Panc1 (cell line): ENCODE measurements at regions not wholly inside any gene's neighbourhood (a gene's known extent, or its start where the extent isn't known, plus 50 kb on each side); places are given as distances from the start of the nearest gene placed in this dataset.

Experiments used
- ATAC-seq: fragments of 200-7000 bp; cut with Tn5 transposase; 2 replicates; pipeline ENCODE4 v1.9.1; 2020; ENCODE audit warnings: mild to moderate bottlenecking, moderate library complexity
- BruUV-seq: library from RNA; stranded (reverse); fragments of 400-500 nt; replicated peaks from 2 replicates; lab custom pipeline; 2021; lab: Mats Ljungman, UMichigan
- CTCF ChIA-PET: fragments of 300-600 bp; sonication (Branson Sonifier 250); formaldehyde crosslinking; loops from one replicate; lab custom pipeline; 2022; ENCODE audit warnings: antibody characterized with exemption; lab: Charles Lee
- POLR2A ChIA-PET: fragments of 300-600 bp; sonication (Branson Sonifier 250); formaldehyde crosslinking; loops from one replicate; lab custom pipeline; 2022; ENCODE audit warnings: antibody characterized with exemption; lab: Charles Lee
- DNase-seq: peaks from one replicate; pipeline ENCODE4 v3.0.0-alpha.2; 2010; ENCODE audit warnings: low read depth, low spot score
- H3K27ac ChIP-seq: 2 replicates; pipeline ENCODE4 v1.5.1; 2011; ENCODE audit warnings: mild to moderate bottlenecking, low read length, inconsistent platforms
- H3K27me3 ChIP-seq: fragments of 200-500 bp; sonication (Bioruptor generic); 2 replicates; pipeline ENCODE4 v1.6.0; 2014; ENCODE audit warnings: low read length, inconsistent platforms; ENCODE audit not compliant: control insufficient read depth, insufficient read depth
- H3K36me3 ChIP-seq: fragments of 200-500 bp; sonication (Bioruptor generic); 2 replicates; pipeline ENCODE4 v1.5.1; 2014; ENCODE audit warnings: inconsistent platforms, mild to moderate bottlenecking, low read length, moderate library complexity; ENCODE audit not compliant: control insufficient read depth, insufficient read depth
- H3K4me1 ChIP-seq: 2 replicates; pipeline ENCODE4 v1.5.1; 2011; ENCODE audit warnings: inconsistent platforms, mild to moderate bottlenecking, low read length, moderate library complexity; ENCODE audit not compliant: control insufficient read depth, insufficient read depth
- H3K4me3 ChIP-seq, 2 experiments: 2 replicates each; pipeline ENCODE4 v1.5.1; 2011 to 2012; ENCODE audit warnings: low read depth in 2 of 2, low read length in 2 of 2, mild to moderate bottlenecking in 2 of 2, inconsistent platforms in 1 of 2, moderate library complexity in 1 of 2
- H3K9me3 ChIP-seq: fragments of 200-500 bp; sonication (Bioruptor generic); 2 replicates; pipeline ENCODE4 v1.5.1; 2014; ENCODE audit warnings: low read depth, mild to moderate bottlenecking, inconsistent platforms, low read length, moderate library complexity; ENCODE audit not compliant: control insufficient read depth, insufficient read depth
- CTCF ChIP-seq: fragments of 450-650 bp; IDR thresholded peaks from 2 replicates; pipeline ENCODE4 v1.5.1; 2017; ENCODE audit warnings: mild to moderate bottlenecking
- POLR2AphosphoS5 ChIP-seq: IDR thresholded peaks from 2 replicates; pipeline ENCODE4 v1.6.1; 2012; ENCODE audit warnings: mild to moderate bottlenecking, low read depth, low read length, moderate library complexity
- SIN3A ChIP-seq: IDR thresholded peaks from 2 replicates; pipeline ENCODE4 v1.6.1; 2012; ENCODE audit warnings: low read depth, mild to moderate bottlenecking, low read length, moderate library complexity, borderline replicate concordance; ENCODE audit not compliant: insufficient read depth
- TCF7L2 ChIP-seq: IDR thresholded peaks from 2 replicates; pipeline ENCODE4 v1.6.1; 2011; ENCODE audit warnings: mild to moderate bottlenecking, low read depth, low read length, inconsistent platforms
- in situ Hi-C: cut with HindIII; loops from 2 replicates; pipeline ENCODE4 v1.10.0; 2016; ENCODE audit warnings: low sequenced_read_pairs, low pct_unique_long_range_greater_than_20kb
- intact Hi-C: fragments of 100-400 bp; cut with micrococcal nuclease; formaldehyde crosslinking; loops from one replicate; pipeline ENCODE4 v1.10.0; 2022; ENCODE audit not compliant: unreplicated experiment
- TF ChIP-seq, protein P1 (sequence below), 2 experiments: IDR thresholded peaks; 2 replicates each; pipeline ENCODE4 v1.6.1; 2011 to 2012; ENCODE audit warnings: low read depth in 2 of 2, control low read depth in 1 of 2, low read length in 1 of 2, mild to moderate bottlenecking in 1 of 2, moderate library complexity in 1 of 2; ENCODE audit not compliant: insufficient read depth in 1 of 2

DNA sequence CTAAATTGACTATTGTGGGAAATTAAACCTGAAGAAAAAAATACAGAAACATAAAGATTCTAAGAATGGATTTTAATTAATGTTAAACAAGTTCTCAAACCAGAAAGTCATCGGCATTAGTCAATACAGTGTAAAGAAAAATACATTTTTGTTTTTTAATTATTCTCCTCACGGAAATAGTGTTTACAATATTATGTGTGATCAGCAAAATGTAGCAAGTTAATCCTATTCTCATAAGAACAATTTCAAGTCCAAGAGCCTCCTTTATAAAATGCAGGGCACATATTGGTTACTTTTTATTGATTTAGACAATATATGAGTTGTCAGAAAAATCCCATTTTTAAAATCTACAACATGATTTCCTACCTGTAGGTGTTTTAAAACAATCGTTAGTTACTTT lies 158.0 kb upstream of the MGAT4C start:
- H3K27me3 ChIP-seq: no peaks in the 10 kb centered on the region
- no peaks in the 10 kb centered on the region for H3K4me1 ChIP-seq
- BruUV-seq: no TSS peak
- H3K27ac ChIP-seq: no peak overlapping the region
- TF ChIP-seq, protein P1, sequence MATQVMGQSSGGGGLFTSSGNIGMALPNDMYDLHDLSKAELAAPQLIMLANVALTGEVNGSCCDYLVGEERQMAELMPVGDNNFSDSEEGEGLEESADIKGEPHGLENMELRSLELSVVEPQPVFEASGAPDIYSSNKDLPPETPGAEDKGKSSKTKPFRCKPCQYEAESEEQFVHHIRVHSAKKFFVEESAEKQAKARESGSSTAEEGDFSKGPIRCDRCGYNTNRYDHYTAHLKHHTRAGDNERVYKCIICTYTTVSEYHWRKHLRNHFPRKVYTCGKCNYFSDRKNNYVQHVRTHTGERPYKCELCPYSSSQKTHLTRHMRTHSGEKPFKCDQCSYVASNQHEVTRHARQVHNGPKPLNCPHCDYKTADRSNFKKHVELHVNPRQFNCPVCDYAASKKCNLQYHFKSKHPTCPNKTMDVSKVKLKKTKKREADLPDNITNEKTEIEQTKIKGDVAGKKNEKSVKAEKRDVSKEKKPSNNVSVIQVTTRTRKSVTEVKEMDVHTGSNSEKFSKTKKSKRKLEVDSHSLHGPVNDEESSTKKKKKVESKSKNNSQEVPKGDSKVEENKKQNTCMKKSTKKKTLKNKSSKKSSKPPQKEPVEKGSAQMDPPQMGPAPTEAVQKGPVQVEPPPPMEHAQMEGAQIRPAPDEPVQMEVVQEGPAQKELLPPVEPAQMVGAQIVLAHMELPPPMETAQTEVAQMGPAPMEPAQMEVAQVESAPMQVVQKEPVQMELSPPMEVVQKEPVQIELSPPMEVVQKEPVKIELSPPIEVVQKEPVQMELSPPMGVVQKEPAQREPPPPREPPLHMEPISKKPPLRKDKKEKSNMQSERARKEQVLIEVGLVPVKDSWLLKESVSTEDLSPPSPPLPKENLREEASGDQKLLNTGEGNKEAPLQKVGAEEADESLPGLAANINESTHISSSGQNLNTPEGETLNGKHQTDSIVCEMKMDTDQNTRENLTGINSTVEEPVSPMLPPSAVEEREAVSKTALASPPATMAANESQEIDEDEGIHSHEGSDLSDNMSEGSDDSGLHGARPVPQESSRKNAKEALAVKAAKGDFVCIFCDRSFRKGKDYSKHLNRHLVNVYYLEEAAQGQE (IDR thresholded peaks at IDR 0.05; ENCODE audit: insufficient read depth in 1 of 2, low read depth in 2 of 2, low read length in 1 of 2): no peak
- TF ChIP-seq TCF7L2: no peak
- no peak for TF ChIP-seq POLR2AphosphoS5
- TF ChIP-seq SIN3A: no peak
- TF ChIP-seq CTCF: no peak
- no peak for DNase-seq
- no peaks in the 10 kb centered on the region for H3K9me3 ChIP-seq
- POLR2A ChIA-PET: no interaction called here
- no peak for ATAC-seq
- H3K4me3 ChIP-seq: no peak overlapping the region
- in situ Hi-C loops: no loop called here
- intact Hi-C loops: no loop called here
- H3K36me3 ChIP-seq: no peaks in the 10 kb centered on the region
- CTCF ChIA-PET: no interaction called here

DNA sequence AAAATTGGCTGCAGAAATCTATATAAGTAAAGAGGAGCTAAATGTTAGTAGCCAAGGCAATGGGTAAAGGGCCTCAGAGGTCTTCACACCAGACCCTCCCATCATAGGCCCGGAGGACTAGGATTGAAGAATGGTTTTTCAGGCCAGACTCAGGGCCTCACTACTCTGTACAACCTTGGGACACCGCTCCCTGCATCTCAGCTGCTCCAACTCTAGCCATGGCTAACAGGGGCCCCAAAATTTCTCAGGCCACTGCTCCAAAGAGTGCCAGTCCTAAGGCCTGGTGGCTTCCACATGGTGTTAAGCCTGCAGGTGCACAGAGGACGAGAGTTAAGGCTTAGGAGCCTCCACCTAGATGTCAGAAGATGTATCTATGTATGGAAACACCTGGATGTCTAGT lies 155.5 kb upstream of the MGAT4C start:
- Histone ChIP-seq H3K9me3 (no peaks in the 10 kb centered on the region), H3K36me3 (no peaks in the 10 kb centered on the region), H3K27ac (no peak overlapping the region), H3K27me3 (no peaks in the 10 kb centered on the region), H3K4me3 (no peak overlapping the region), H3K4me1 (no peaks in the 10 kb centered on the region)
- no peak for DNase-seq
- intact Hi-C loops (no loop called here), in situ Hi-C loops (no loop called here)
- no TSS peak for BruUV-seq
- no peak for ATAC-seq
- TF ChIP-seq POLR2AphosphoS5 (no peak), SIN3A (no peak), CTCF (no peak), TCF7L2 (no peak)
- TF ChIP-seq, protein P1 (IDR thresholded peaks at IDR 0.05; ENCODE audit: insufficient read depth in 1 of 2, low read depth in 2 of 2, low read length in 1 of 2): no peak
- ChIA-PET POLR2A (no interaction called here), CTCF (no interaction called here)
